ENCODE measurements at regions not wholly inside any gene's neighbourhood (a gene's known extent, or its start where the extent isn't known, plus 50 kb on each side); places are given as distances from the start of the nearest gene placed in this dataset.

GRCh38 chr2:100748673-100749072 is 71.3 kb upstream of the NPAS2 start:
- TF ChIP-seq MAX (IDR thresholded peaks at IDR 0.05; ENCODE audit: low read depth, low read length) (no peak), CTCF (IDR thresholded peaks at IDR 0.05; ENCODE audit: low read depth, low read length) (no peak), POLR2A (IDR thresholded peaks at IDR 0.05; ENCODE audit: extremely low read depth, insufficient read length) (no peak)

Data from NB4 (cell line).